C4-2B (cell line): ENCODE measurements at regions not wholly inside any gene's neighbourhood (a gene's known extent, or its start where the extent isn't known, plus 50 kb on each side); places are given as distances from the start of the nearest gene placed in this dataset.

Source experiments
- H3K27ac ChIP-seq: fragments of 450-650 bp; 2 replicates; pipeline ENCODE4 v1.5.1; 2017
- CTCF ChIP-seq: fragments of 450-650 bp; conservative IDR thresholded peaks from 2 replicates; pipeline ENCODE4 v1.5.1; 2017; ENCODE audit warnings: mild to moderate bottlenecking
- ZFX ChIP-seq: fragments of 450-650 bp; IDR thresholded peaks from 2 replicates; pipeline ENCODE4 v1.6.1; 2017

GRCh38 chr9:26612211-26612610, 280.4 kb downstream of the CAAP1 start:
- H3K27ac ChIP-seq: no peak overlapping the region
- TF ChIP-seq CTCF (no peak), ZFX (no peak)

- TF ChIP-seq CTCF (no peak), ZFX (no peak)
- no peak overlapping the region for H3K27ac ChIP-seq
Measured at GRCh38 chr9:26606756-26607155, 285.8 kb downstream of the CAAP1 start.

GRCh38 chr9:26605367-26605766, 287.2 kb downstream of the CAAP1 start:
- no peak for TF ChIP-seq CTCF

GRCh38 chr9:26604076-26604662, 288.4 kb downstream of the CAAP1 start:
- H3K27ac ChIP-seq: no peak overlapping the region
- TF ChIP-seq ZFX (no peak), CTCF (no peak)

More at GRCh38 chr9:26605367-26605766, 287.2 kb downstream of the CAAP1 start:
- H3K27ac ChIP-seq: no peak overlapping the region

GRCh38 chr9:26603617-26604016, 289.0 kb downstream of the CAAP1 start:
- TF ChIP-seq CTCF (no peak), ZFX (no peak)
- H3K27ac ChIP-seq: no peak overlapping the region

- H3K27ac ChIP-seq: no peak overlapping the region
- TF ChIP-seq ZFX: no peak
- TF ChIP-seq CTCF: no peak
Measured at GRCh38 chr9:26597542-26598149, 295.0 kb downstream of the CAAP1 start.

GRCh38 chr9:26579056-26579455, 313.5 kb downstream of the CAAP1 start:
- no peak for TF ChIP-seq CTCF
- TF ChIP-seq ZFX: no peak
- no peak overlapping the region for H3K27ac ChIP-seq
